ENCODE measurements at regions not wholly inside any gene's neighbourhood (a gene's known extent, or its start where the extent isn't known, plus 50 kb on each side); places are given as distances from the start of the nearest gene placed in this dataset.

GRCh38 chr4:189088780-189089179 lies 851.9 kb upstream of the FRG1 start:
- no peak overlapping the region for H3K4me3 ChIP-seq (ENCODE audit: insufficient read depth in 1 of 2, low read depth in 1 of 2, low read length in 2 of 2)
- no peak overlapping the region for H2BK120ac ChIP-seq (ENCODE audit: low read depth, low read length)
- H2AFZ ChIP-seq (ENCODE audit: low read depth, low read length), result no peak overlapping the region
- H2BK12ac ChIP-seq (ENCODE audit: low read length in 2 of 2), result peak overlapping the region in 1 of 2 experiments; percentile 63
- no peak overlapping the region for H3K23ac ChIP-seq (ENCODE audit: low read length in 2 of 2)
- H3K9ac ChIP-seq (ENCODE audit: low read length), result no peak overlapping the region
- DNase-seq, result no peak
- no peaks in the 10 kb centered on the region for H3K9me3 ChIP-seq (ENCODE audit: control insufficient read depth, low read length)
- WGBS, result 78% methylated on average over 5 of the region's 5 CpGs
- no peaks in the 10 kb centered on the region for H3K36me3 ChIP-seq (ENCODE audit: control insufficient read depth in 1 of 2, insufficient read depth in 2 of 2, low read depth in 1 of 2, low read length in 2 of 2)
- H3K4me2 ChIP-seq (ENCODE audit: low read length, poor library complexity, severe bottlenecking), result no peak overlapping the region
- H4K8ac ChIP-seq (ENCODE audit: low read length), result no peak overlapping the region
- no peak overlapping the region for H2BK15ac ChIP-seq (ENCODE audit: low read depth, poor library complexity, severe bottlenecking)
- no peak overlapping the region for H3K4ac ChIP-seq (ENCODE audit: low read depth in 1 of 2, low read length in 2 of 2)
- H2AK5ac ChIP-seq (ENCODE audit: low read length, severe bottlenecking), result no peak overlapping the region
- no peak overlapping the region for H3K27ac ChIP-seq (ENCODE audit: low read length, poor library complexity, severe bottlenecking)
- H4K91ac ChIP-seq (ENCODE audit: low read length), result no peak overlapping the region
- peaks cover 2% of the 10 kb centered on the region for H3K4me1 ChIP-seq (ENCODE audit: control insufficient read depth, insufficient read depth, low read depth, low read length)
- H3K14ac ChIP-seq (ENCODE audit: low read length in 2 of 2), result peak overlapping the region in 1 of 2 experiments; percentile 36
- peak overlapping the region in 1 of 2 experiments; percentile 64 for H3K18ac ChIP-seq (ENCODE audit: low read depth in 1 of 2, low read length in 2 of 2)
- peak overlapping the region; percentile 5 for H2BK5ac ChIP-seq (ENCODE audit: low read depth, low read length, poor library complexity, severe bottlenecking)
- no peaks in the 10 kb centered on the region for H3K79me1 ChIP-seq (replicated peaks; ENCODE audit: low read length, poor library complexity, severe bottlenecking)
- H3K27me3 ChIP-seq (ENCODE audit: control insufficient read depth in 1 of 2, insufficient read depth in 1 of 2, low read length in 2 of 2), result no peaks in the 10 kb centered on the region

- no peak overlapping the region for H3K4me2 ChIP-seq (ENCODE audit: low read length, poor library complexity, severe bottlenecking)
- WGBS, result no CpG with 5 or more reads among the region's 2 CpGs
- H3K4me1 ChIP-seq (ENCODE audit: control insufficient read depth, insufficient read depth, low read depth, low read length), result peaks cover 2% of the 10 kb centered on the region
Observed at GRCh38 chr4:189090174-189090814, 850.4 kb upstream of the FRG1 start.

GRCh38 chr4:189092581-189092980 lies 848.1 kb upstream of the FRG1 start:
- H3K4me2 ChIP-seq (ENCODE audit: low read length, poor library complexity, severe bottlenecking), result no peak overlapping the region
- no peak overlapping the region for H4K91ac ChIP-seq (ENCODE audit: low read length)
- H2BK15ac ChIP-seq (ENCODE audit: low read depth, poor library complexity, severe bottlenecking), result no peak overlapping the region
- H3K9me3 ChIP-seq (ENCODE audit: control insufficient read depth, low read length), result no peaks in the 10 kb centered on the region
- H3K36me3 ChIP-seq (ENCODE audit: control insufficient read depth in 1 of 2, insufficient read depth in 2 of 2, low read depth in 1 of 2, low read length in 2 of 2), result no peaks in the 10 kb centered on the region
- H3K4me1 ChIP-seq (ENCODE audit: control insufficient read depth, insufficient read depth, low read depth, low read length), result peaks cover 2% of the 10 kb centered on the region
- H2AK5ac ChIP-seq (ENCODE audit: low read length, severe bottlenecking), result no peak overlapping the region
- no peak overlapping the region for H2BK120ac ChIP-seq (ENCODE audit: low read depth, low read length)
- no peaks in the 10 kb centered on the region for H3K27me3 ChIP-seq (ENCODE audit: control insufficient read depth in 1 of 2, insufficient read depth in 1 of 2, low read length in 2 of 2)
- no peak overlapping the region for H3K27ac ChIP-seq (ENCODE audit: low read length, poor library complexity, severe bottlenecking)
- H2BK5ac ChIP-seq (ENCODE audit: low read depth, low read length, poor library complexity, severe bottlenecking), result no peak overlapping the region
- peak overlapping the region in 1 of 2 experiments; percentile 52 for H3K4ac ChIP-seq (ENCODE audit: low read depth in 1 of 2, low read length in 2 of 2)
- DNase-seq, result peak; percentile 55
- no peak overlapping the region for H2BK12ac ChIP-seq (ENCODE audit: low read length in 2 of 2)
- no peaks in the 10 kb centered on the region for H3K79me1 ChIP-seq (replicated peaks; ENCODE audit: low read length, poor library complexity, severe bottlenecking)
- WGBS, result 30% methylated on average over 4 of the region's 4 CpGs
- H3K14ac ChIP-seq (ENCODE audit: low read length in 2 of 2), result no peak overlapping the region
- peak overlapping the region in 1 of 2 experiments; percentile 57 for H3K18ac ChIP-seq (ENCODE audit: low read depth in 1 of 2, low read length in 2 of 2)
- no peak overlapping the region for H4K8ac ChIP-seq (ENCODE audit: low read length)
- peak overlapping the region in 1 of 2 experiments; percentile 34 for H3K4me3 ChIP-seq (ENCODE audit: insufficient read depth in 1 of 2, low read depth in 1 of 2, low read length in 2 of 2)
- no peak overlapping the region for H3K23ac ChIP-seq (ENCODE audit: low read length in 2 of 2)
- no peak overlapping the region for H2AFZ ChIP-seq (ENCODE audit: low read depth, low read length)
- H3K9ac ChIP-seq (ENCODE audit: low read length), result no peak overlapping the region

More at GRCh38 chr4:189090174-189090814, 850.4 kb upstream of the FRG1 start:
- Histone ChIP-seq H2AFZ (ENCODE audit: low read depth, low read length) (no peak overlapping the region), H3K27me3 (ENCODE audit: control insufficient read depth in 1 of 2, insufficient read depth in 1 of 2, low read length in 2 of 2) (no peaks in the 10 kb centered on the region), H3K79me1 (replicated peaks; ENCODE audit: low read length, poor library complexity, severe bottlenecking) (no peaks in the 10 kb centered on the region), H3K4me3 (ENCODE audit: insufficient read depth in 1 of 2, low read depth in 1 of 2, low read length in 2 of 2) (no peak overlapping the region), H4K91ac (ENCODE audit: low read length) (no peak overlapping the region), H3K36me3 (ENCODE audit: control insufficient read depth in 1 of 2, insufficient read depth in 2 of 2, low read depth in 1 of 2, low read length in 2 of 2) (no peaks in the 10 kb centered on the region), H2BK15ac (ENCODE audit: low read depth, poor library complexity, severe bottlenecking) (no peak overlapping the region), H3K18ac (ENCODE audit: low read depth in 1 of 2, low read length in 2 of 2) (no peak overlapping the region), H3K9me3 (ENCODE audit: control insufficient read depth, low read length) (no peaks in the 10 kb centered on the region), H2BK5ac (ENCODE audit: low read depth, low read length, poor library complexity, severe bottlenecking) (no peak overlapping the region), H2BK12ac (ENCODE audit: low read length in 2 of 2) (no peak overlapping the region), H3K14ac (ENCODE audit: low read length in 2 of 2) (no peak overlapping the region), H2AK5ac (ENCODE audit: low read length, severe bottlenecking) (no peak overlapping the region), H3K27ac (ENCODE audit: low read length, poor library complexity, severe bottlenecking) (no peak overlapping the region), H2BK120ac (ENCODE audit: low read depth, low read length) (no peak overlapping the region), H3K23ac (ENCODE audit: low read length in 2 of 2) (no peak overlapping the region), H3K4ac (ENCODE audit: low read depth in 1 of 2, low read length in 2 of 2) (no peak overlapping the region), H3K9ac (ENCODE audit: low read length) (no peak overlapping the region), H4K8ac (ENCODE audit: low read length) (no peak overlapping the region)
- DNase-seq, result peak; percentile 61

GRCh38 chr4:189096108-189096507 lies 844.6 kb upstream of the FRG1 start:
- Histone ChIP-seq H3K23ac (ENCODE audit: low read length in 2 of 2) (no peak overlapping the region), H3K18ac (ENCODE audit: low read depth in 1 of 2, low read length in 2 of 2) (no peak overlapping the region), H3K36me3 (ENCODE audit: control insufficient read depth in 1 of 2, insufficient read depth in 2 of 2, low read depth in 1 of 2, low read length in 2 of 2) (no peaks in the 10 kb centered on the region), H2BK120ac (ENCODE audit: low read depth, low read length) (no peak overlapping the region), H3K4me3 (ENCODE audit: insufficient read depth in 1 of 2, low read depth in 1 of 2, low read length in 2 of 2) (no peak overlapping the region), H3K4me2 (ENCODE audit: low read length, poor library complexity, severe bottlenecking) (no peak overlapping the region), H3K4me1 (ENCODE audit: control insufficient read depth, insufficient read depth, low read depth, low read length) (no peaks in the 10 kb centered on the region), H2AFZ (ENCODE audit: low read depth, low read length) (no peak overlapping the region), H2BK12ac (ENCODE audit: low read length in 2 of 2) (no peak overlapping the region), H2BK15ac (ENCODE audit: low read depth, poor library complexity, severe bottlenecking) (no peak overlapping the region), H3K4ac (ENCODE audit: low read depth in 1 of 2, low read length in 2 of 2) (no peak overlapping the region), H2BK5ac (ENCODE audit: low read depth, low read length, poor library complexity, severe bottlenecking) (no peak overlapping the region), H3K27ac (ENCODE audit: low read length, poor library complexity, severe bottlenecking) (no peak overlapping the region), H3K27me3 (ENCODE audit: control insufficient read depth in 1 of 2, insufficient read depth in 1 of 2, low read length in 2 of 2) (no peaks in the 10 kb centered on the region), H3K14ac (ENCODE audit: low read length in 2 of 2) (no peak overlapping the region), H3K9me3 (ENCODE audit: control insufficient read depth, low read length) (no peaks in the 10 kb centered on the region), H4K8ac (ENCODE audit: low read length) (no peak overlapping the region), H3K9ac (ENCODE audit: low read length) (no peak overlapping the region), H3K79me1 (replicated peaks; ENCODE audit: low read length, poor library complexity, severe bottlenecking) (no peaks in the 10 kb centered on the region), H2AK5ac (ENCODE audit: low read length, severe bottlenecking) (no peak overlapping the region), H4K91ac (ENCODE audit: low read length) (no peak overlapping the region)
- no peak for DNase-seq
- 91% methylated on average over 8 of the region's 16 CpGs for WGBS
